BJ (cell line): ENCODE measurements at regions not wholly inside any gene's neighbourhood (a gene's known extent, or its start where the extent isn't known, plus 50 kb on each side); places are given as distances from the start of the nearest gene placed in this dataset.
A peak's percentile ranks its signal among the peaks of the same experiment; 100 is the strongest.

Experiments used
- CTCF ChIA-PET: fragments of 350-600 bp; formaldehyde crosslinking; extraction: SDS; loops from one replicate; lab custom pipeline; 2021; ENCODE audit warnings: antibody characterized with exemption, inconsistent platforms; lab: Yijun Ruan, JAX
- POLR2A ChIA-PET: fragments of 300-600 bp; sonication (Branson Sonifier 250); formaldehyde crosslinking; extraction: SDS; loops from one replicate; lab custom pipeline; 2021; ENCODE audit warnings: antibody characterized with exemption; lab: Charles Lee
- DNase-seq: peaks from one replicate; pipeline ENCODE4 v3.0.0-alpha.2; 2011; ENCODE audit warnings: low read depth
- H3K27me3 ChIP-seq: 2 replicates; pipeline ENCODE4 v1.6.0; 2011; ENCODE audit warnings: low read length; ENCODE audit not compliant: control insufficient read depth, insufficient read depth
- H3K36me3 ChIP-seq: 2 replicates; pipeline ENCODE4 v1.5.1; 2011; ENCODE audit warnings: low read length; ENCODE audit not compliant: control insufficient read depth, insufficient read depth
- H3K4me3 ChIP-seq: 2 replicates; pipeline ENCODE4 v1.5.1; 2011; ENCODE audit warnings: low read depth, mild to moderate bottlenecking, control low read depth, low read length
- CTCF ChIP-seq: IDR thresholded peaks from 2 replicates; pipeline ENCODE4 v1.5.1; 2011; ENCODE audit warnings: low read depth, mild to moderate bottlenecking, control low read depth, inconsistent platforms, low read length, moderate library complexity; ENCODE audit not compliant: insufficient read depth

- DNase-seq: no peak
- ChIA-PET CTCF (no interaction called here), POLR2A (no interaction called here)
- Histone ChIP-seq H3K27me3 (no peaks in the 10 kb centered on the region), H3K4me3 (no peak overlapping the region), H3K36me3 (no peaks in the 10 kb centered on the region)
- TF ChIP-seq CTCF: no peak
These were observed 56.0 kb upstream of the CHRNA7 start for GRCh38 chr15:31974154-31974794.

GRCh38 chr15:31974855-31975829, 55.2 kb upstream of the CHRNA7 start:
- no peak for DNase-seq
- no peak overlapping the region for H3K4me3 ChIP-seq
- H3K27me3 ChIP-seq: no peaks in the 10 kb centered on the region
- no peaks in the 10 kb centered on the region for H3K36me3 ChIP-seq
- POLR2A ChIA-PET: no interaction called here
- peak; percentile 55 for TF ChIP-seq CTCF
- CTCF ChIA-PET: interaction anchor here (1.0 kb wide), 1 partner anchor 8 kb away, joined by 3 read pairs; no protein-coding TSS in a partner anchor

- no peak overlapping the region for H3K4me3 ChIP-seq
- no peak for TF ChIP-seq CTCF
- no peak for DNase-seq
- POLR2A ChIA-PET: no interaction called here
- no peaks in the 10 kb centered on the region for H3K27me3 ChIP-seq
- CTCF ChIA-PET: interaction anchor here (1.0 to 1.9 kb wide), 2 partner anchors 9 to 10 kb away, joined by 3 to 8 read pairs; no protein-coding TSS in a partner anchor
- no peaks in the 10 kb centered on the region for H3K36me3 ChIP-seq
These were observed 54.5 kb upstream of the CHRNA7 start for GRCh38 chr15:31975830-31976229.

GRCh38 chr15:31977138-31977537, 53.2 kb upstream of the CHRNA7 start:
- ChIA-PET POLR2A (no interaction called here), CTCF (interaction anchor here (1.5 to 1.9 kb wide), 2 partner anchors 8 to 9 kb away, joined by 5 to 8 read pairs; no protein-coding TSS in a partner anchor)
- DNase-seq: no peak
- Histone ChIP-seq H3K27me3 (no peaks in the 10 kb centered on the region), H3K36me3 (no peaks in the 10 kb centered on the region), H3K4me3 (no peak overlapping the region)
- no peak for TF ChIP-seq CTCF
